GM18951 (cell line): ENCODE measurements at regions not wholly inside any gene's neighbourhood (a gene's known extent, or its start where the extent isn't known, plus 50 kb on each side); places are given as distances from the start of the nearest gene placed in this dataset.

Experiments used
- POLR2A ChIP-seq: IDR thresholded peaks from 4 replicates; pipeline ENCODE4 v1.6.1; 2011; ENCODE audit warnings: mild to moderate bottlenecking; ENCODE audit not compliant: insufficient read length, insufficient read depth; ENCODE audit errors: extremely low read depth
- in situ Hi-C: fragments of 300-500 bp; cut with MboI; formaldehyde crosslinking; loops from one replicate; pipeline ENCODE4 v1.12.0; 2022; ENCODE audit warnings: low sequenced_read_pairs, mixed read lengths, inconsistent platforms; ENCODE audit not compliant: unreplicated experiment

GRCh38 chr2:125857971-125858794 is 797.8 kb upstream of the GYPC start:
- in situ Hi-C loops = no loop called here
- TF ChIP-seq POLR2A = no peak

- in situ Hi-C loops = no loop called here
- TF ChIP-seq POLR2A = no peak
These were observed 794.5 kb upstream of the GYPC start for GRCh38 chr2:125861461-125861860.

- in situ Hi-C loops = no loop called here
- TF ChIP-seq POLR2A = no peak
These were observed 788.0 kb upstream of the GYPC start for GRCh38 chr2:125867908-125868307.

- in situ Hi-C loops = no loop called here
- TF ChIP-seq POLR2A = no peak
These were observed 785.7 kb upstream of the GYPC start for GRCh38 chr2:125870264-125870663.

- TF ChIP-seq POLR2A = no peak
- in situ Hi-C loops = no loop called here
These were observed 785.2 kb upstream of the GYPC start for GRCh38 chr2:125870746-125871145.

GRCh38 chr2:125874564-125874963 is 781.4 kb upstream of the GYPC start:
- TF ChIP-seq POLR2A = no peak
- in situ Hi-C loops = no loop called here

- no peak for TF ChIP-seq POLR2A
- in situ Hi-C loops = no loop called here
These were observed 770.6 kb upstream of the GYPC start for GRCh38 chr2:125885340-125885739.

GRCh38 chr2:125886153-125886552 is 769.8 kb upstream of the GYPC start:
- in situ Hi-C loops = no loop called here
- TF ChIP-seq POLR2A = no peak

GRCh38 chr2:125901278-125901677 is 754.7 kb upstream of the GYPC start:
- in situ Hi-C loops = no loop called here

GRCh38 chr2:125925891-125926546 is 729.9 kb upstream of the GYPC start:
- in situ Hi-C loops = no loop called here
- no peak for TF ChIP-seq POLR2A

More at GRCh38 chr2:125901278-125901677, 754.7 kb upstream of the GYPC start:
- no peak for TF ChIP-seq POLR2A

GRCh38 chr2:125935559-125935958 is 720.4 kb upstream of the GYPC start:
- no peak for TF ChIP-seq POLR2A
- in situ Hi-C loops = no loop called here

- in situ Hi-C loops = no loop called here
- no peak for TF ChIP-seq POLR2A
These were observed 713.2 kb upstream of the GYPC start for GRCh38 chr2:125942585-125943424.

- TF ChIP-seq POLR2A = no peak
- in situ Hi-C loops = no loop called here
These were observed 696.9 kb upstream of the GYPC start for GRCh38 chr2:125959047-125959446.
